Activated gamma-delta T cell treated with anti-CD3 and anti-CD28 coated beads, Interleukin-2, amount 50 U/mL, for 16 hours (primary cell): ENCODE measurements at regions not wholly inside any gene's neighbourhood (a gene's known extent, or its start where the extent isn't known, plus 50 kb on each side); places are given as distances from the start of the nearest gene placed in this dataset.
"Not testable (repeated sequence)": the region's sequence is repeated elsewhere in the genome, so short reads cannot be mapped to it uniquely, and the experiment has no call there.

Source experiments
- DNase-seq: peaks from one replicate; pipeline ENCODE4 v3.0.0-alpha.2; 2020; ENCODE audit warnings: low read depth

DNA sequence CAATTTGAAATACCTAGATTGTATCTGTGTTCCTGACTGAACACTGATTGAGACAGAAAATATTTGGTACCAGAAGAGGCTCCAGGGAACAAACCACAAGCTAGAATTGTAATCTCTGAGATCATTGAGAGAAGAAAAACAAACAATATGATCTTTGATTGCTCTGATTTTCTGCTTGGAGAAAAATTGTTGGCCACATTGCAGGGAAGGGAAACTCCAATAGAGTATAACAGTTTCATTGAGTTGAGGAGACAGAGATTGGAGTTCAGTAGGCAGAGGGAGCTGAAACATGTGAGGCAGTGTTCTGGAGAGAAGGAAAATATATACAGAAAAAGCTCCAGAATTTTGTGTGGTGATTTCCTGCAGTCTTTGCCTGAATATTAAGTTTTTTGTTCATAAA is 158.2 kb downstream of the C4orf33 start:
- DNase-seq: no peak

DNA sequence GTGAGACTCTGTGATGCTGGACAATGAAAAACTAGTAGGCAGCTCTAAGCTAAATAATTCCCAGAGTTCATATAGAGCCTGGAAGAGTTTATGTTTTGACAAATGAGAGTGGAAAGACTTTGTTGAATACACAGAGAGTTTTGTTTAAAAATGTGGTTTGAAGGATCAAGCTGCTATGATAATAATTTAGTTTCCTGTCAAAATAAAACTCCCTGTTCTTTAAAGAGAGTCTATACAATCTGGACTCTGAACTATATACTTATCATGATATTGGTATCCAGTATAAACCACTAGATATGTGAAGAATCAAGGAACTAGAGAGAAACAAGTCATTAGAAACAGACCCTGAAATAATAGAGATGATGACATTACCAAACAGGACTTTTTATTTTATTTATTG is 158.6 kb downstream of the C4orf33 start:
- DNase-seq: no peak

DNA sequence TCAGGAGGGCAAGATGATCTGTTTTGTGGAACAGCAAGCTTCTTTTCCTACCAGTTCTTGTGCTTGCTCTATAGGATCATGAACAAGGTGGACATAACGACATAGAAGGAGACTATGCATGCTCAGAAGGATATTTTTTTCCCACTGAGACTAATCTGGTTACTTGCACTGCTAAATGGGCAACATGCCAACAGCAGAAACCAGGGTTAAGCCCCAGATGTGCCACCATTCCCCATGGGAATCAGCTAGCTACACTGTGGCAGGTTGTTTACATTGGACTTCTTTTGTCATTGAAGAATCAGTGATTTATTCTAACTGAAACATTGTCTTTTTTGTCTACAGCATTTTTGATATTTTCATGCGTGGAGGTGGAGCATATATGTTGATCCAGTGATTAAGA is 165.6 kb downstream of the C4orf33 start:
- no peak for DNase-seq

DNA sequence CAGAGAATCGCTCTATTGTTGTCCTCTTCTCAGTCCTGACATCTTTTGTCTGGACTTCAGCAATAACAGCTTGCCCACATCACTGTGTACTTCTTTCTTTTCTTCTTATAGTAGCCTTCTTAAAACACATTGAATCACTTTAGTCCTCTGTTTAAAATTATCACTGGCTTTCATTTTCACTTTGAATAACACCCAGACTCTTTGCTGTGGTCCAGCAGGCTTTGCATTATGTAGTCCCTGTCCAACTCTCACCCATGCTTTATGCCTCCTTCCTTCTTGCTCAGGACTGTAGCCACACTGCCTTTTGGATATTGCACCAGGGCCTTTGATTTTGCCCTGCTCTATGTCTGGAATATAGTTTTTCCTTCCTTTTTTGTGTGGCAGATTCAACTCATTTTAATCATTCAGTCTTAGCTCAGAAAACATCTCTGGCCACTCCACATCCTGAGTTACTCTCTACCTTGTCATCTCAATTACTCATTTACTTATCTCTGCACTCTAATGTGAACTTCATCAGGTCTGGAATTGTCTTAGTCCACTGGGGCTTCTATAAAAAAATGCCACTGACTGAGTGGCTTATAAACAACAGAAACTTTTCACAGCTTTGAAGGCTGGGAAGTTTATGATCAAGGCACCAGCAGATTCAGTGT is 168.2 kb downstream of the C4orf33 start:
- no peak for DNase-seq

DNA sequence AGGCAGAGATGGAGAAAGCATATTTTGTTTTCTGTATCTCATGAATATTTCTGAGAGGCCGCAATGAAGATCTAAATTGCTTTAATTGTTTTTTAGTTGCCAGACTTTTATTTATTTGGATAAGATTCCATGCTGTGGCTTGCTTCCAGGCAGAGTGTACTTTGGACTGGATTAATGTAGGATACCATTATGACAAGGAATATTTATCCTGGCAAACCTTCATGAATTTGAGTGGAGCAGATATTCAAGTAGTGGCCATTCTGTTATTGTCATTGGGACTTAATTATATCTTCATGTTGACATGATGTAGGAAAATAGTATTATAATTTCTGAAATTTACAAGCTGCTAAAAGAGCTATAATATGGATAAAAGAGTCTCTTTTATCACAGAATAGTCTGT is 182.9 kb downstream of the C4orf33 start:
- no peak for DNase-seq

DNA sequence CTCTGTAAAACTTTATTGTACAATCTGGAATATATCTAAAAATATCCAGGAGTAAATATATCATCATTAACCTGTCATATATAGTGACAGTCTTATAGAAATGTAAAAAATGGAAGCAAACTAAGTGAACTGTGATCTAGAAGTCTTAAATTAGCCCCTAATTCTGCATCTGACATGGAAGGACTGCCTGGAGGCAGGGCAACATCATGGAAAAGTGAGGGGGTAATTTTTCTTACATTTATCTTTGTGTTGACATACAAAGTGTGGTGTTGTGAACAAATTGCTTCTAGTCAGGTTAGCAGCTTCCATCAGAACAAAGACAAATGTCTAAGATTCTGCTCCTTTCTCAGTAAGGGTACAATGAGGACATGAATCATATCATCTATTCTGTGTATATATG is 186.3 kb downstream of the C4orf33 start:
- no peak for DNase-seq

DNA sequence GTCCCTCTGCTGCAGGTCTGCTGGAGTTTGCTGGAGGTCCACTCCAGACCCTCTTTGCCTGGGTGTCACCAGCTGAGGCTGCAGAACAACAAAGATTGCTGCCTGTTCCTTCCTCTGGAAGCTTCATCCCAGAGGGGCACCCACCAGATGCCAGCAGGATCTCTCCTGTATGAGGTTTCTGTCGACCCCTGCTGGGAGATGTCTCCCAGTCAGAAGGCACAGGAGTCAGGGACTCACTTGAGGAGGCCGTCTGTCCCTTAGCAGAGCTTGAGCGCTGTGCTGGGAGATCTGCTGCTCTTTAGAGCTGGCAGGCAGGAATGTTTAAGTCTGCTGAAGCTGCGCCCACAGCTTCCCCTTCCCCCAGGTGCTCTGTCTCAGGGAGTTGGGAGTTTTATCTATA is 196.2 kb downstream of the C4orf33 start:
- not testable (repeated sequence) for DNase-seq

DNA sequence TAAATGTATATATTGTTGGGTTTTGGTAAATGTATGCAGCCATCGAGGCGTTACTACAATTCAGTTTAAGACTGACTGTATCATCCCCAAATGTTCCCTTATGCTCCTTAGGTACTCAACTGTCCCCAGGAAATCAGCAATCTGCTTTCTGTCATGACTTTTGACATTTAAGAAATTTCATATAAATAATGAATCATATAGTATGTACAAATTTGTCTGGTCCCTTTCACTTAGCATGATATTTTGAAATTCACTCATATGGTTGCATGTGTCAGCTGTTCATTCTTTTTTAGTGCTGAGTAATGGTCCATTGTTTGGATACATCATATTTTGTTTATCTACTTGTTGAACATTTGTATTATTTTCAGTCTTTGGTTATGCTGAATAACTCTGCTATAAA is 218.8 kb downstream of the C4orf33 start:
- DNase-seq: no peak

DNA sequence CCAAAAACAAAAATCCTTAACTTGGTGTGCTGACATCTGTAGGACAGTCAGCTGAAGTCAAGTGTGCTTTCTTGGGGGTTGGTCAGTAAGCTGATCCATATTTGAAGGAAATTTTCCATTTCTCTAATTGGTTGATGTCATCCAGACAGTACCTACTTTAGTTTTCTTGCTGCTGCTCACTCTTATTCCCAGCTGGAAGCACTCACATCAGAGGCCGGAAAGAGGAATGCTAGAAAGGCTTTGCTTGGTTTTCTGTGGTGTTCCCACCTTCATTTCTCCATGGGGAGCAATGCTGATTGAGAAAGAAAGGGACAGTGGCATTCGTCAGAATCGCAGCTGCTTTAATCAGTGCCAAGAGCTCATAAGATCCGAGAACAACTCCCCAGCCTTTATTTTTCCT is 227.0 kb downstream of the C4orf33 start:
- no peak for DNase-seq

DNA sequence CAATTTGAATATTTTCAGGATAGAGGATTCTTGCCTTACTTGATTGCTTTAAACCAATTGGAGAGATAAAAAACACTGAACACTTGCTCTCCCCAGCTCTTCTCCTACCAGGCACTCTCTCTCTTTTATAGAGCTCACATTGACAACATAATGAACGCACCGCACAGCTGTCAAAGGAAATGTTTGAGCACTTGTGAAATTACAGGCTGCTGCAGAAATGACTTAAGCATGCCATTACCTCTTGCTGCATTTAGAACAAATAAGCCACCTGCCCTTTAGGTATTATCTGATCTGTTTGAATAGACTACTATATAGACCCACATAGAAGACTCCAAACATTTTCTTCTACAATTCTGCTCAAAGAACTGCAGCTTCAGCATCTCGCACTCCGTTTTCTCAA is 227.7 kb downstream of the C4orf33 start:
- no peak for DNase-seq

DNA sequence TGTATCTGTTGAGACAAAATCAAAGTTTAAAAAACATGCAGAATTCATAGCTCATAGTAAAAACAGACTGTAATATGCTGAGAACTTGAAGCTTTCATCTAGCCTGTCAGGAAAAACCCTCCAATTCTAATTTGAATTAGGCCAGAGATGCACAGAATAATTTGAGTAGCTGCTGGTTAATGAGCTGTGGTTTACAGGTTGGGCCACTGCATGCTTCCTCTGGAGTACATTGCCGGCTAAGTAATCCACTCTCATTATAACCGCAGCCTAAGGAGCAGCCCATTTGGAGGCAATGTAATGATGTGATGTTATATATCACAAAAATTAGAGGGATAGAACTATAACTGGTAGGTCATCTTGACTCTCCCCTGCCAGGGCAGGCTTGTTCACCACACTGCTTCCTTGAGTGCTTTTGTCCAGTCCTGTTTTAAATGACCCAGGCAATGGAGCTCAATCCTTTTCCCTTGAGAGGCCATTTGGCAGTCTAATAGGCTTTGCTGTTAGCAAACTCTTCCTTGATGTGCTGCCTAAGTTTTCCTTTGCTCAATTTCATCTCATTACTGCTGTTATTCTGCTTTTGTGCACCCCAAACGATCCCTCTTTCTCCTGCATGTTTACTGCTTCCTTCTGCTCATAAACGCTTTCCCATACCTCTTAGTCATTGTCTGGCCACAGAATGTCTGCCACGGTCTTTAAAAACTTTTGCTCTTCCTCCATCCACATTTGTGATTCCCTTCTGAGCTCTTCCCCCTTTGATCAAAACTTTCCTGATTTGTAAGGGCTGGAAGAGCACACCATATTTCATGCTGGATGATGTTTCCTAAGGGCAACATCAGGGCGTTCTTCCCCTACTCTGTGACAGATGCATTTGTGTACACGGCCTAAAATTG is 230.9 kb downstream of the C4orf33 start:
- DNase-seq: no peak

DNA sequence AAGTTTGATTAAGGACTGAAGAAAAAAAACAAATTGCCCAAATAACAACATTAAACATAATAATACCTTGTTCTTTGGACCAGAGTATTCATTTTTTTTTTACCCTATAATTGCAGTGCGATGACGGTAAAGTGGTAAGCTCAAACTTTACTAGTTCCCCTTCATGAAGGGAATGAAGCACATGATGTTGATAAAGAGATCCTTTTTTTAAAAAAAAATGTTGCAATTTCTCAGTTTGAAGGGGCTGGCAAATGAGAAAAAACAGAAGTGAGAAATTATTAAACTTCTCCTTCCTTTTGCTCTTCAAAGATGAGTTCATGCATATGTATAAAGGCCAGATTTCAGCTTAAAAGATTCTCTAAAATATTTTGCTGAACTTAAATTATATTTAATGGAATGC is 231.7 kb downstream of the C4orf33 start:
- no peak for DNase-seq

DNA sequence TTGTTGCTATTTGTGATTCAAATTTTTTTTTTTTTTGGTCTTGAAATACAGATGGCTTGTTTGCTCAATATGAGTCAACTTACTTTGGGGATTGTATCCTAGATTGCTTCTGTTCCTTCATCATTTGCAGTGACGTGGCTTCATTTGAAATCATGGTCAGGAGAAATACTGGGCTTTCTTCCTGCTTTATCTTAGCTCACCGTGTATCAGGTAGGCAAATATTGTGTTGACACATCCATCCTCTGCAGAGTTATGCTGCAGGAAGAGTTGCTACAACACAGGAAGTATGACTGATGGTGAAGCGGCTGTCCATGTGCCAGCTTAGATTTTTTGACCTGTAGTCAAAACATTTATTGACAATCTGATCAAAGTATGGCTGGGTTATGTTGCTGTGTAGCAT is 232.2 kb downstream of the C4orf33 start:
- no peak for DNase-seq

DNA sequence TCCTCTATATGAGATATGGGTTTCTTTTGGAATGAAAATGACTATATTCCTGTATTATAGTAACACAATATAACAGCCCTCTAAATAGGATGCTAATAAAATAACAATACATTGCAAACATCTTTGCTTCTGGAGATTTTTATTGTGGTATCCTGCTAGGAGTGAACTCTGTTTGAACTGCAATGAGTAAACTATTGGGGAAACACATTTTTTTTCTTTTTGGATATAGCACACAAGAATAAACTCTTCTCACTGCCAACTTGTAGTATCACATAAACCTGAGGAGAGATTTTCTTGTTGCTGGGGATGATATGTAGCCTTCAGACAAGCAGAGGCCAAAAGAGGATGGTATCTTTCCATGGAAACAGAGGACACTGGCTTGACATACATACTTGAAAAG is 238.2 kb downstream of the C4orf33 start:
- DNase-seq: no peak

DNA sequence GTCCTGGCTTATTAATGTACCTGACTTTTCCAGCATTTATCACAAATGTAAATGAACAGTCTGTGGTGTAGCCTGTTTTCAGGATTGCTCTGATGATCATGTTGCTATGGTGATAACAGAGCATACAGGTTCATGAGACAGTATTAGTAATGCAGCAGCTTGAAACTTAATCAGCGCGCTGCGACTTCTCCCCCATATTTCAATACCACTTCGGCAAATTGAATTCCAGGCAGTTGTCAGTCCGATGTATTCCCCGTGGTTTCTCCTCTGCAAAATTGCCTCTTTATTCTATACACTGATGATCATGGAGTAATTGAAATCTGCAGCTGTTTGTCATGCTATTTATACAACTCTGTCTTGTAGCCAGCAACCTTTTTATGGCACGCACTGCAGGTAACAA is 239.3 kb downstream of the C4orf33 start:
- no peak for DNase-seq

DNA sequence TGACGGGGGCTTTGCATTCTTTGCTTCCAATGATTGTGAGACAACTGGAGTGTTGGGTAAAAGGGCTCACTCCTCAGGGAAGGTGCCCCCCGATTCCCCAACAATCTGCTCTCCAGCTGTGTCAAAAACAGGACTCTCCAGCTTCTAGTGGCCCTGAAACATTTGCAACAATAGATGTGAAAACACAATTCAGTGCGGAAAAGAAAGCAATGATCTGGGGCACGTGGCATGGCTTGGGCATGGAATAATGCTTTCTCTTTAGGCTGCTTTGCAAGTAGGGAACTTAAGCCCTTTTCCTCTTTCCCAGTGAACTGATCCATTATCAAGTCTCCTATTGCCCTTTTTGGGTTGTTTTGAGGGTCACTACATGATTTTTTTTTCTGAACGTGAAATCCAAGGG is 239.9 kb downstream of the C4orf33 start:
- DNase-seq: no peak

DNA sequence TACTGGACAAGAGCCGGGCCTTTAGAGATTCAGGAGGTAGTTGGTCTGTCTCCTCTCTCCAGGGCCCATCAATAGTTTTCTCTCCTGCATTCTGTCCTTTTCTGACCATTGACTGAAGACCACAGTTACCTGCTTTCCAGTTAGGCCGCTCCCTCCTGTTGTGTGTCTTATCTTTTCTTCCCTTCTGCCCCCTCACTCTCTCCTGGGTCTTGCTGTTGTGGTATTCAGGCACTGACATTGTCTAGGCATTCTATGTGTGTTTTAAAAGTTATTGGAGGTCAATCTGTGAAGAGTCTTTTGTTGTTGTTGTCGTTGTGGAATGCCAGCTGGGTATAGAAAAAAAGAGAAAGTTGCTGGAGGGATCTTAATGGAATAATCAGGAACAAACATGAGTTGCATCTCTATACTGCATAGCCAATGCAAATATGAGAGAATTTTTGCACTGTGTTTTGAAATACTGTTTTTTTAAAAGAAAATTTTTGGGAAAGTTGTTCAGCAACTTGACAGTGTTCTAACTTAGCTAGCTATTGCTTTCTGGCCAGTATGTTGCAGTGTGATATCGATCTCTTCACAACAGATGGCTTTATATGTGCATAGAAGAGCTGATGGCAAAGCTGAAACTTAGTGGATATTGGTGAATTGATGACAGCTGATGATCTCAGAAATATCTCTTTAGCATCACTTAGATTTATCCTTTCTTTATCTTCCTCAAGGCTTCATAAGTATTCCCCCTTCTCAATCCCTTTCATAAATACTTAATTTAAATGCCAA is 240.7 kb downstream of the C4orf33 start:
- no peak for DNase-seq

DNA sequence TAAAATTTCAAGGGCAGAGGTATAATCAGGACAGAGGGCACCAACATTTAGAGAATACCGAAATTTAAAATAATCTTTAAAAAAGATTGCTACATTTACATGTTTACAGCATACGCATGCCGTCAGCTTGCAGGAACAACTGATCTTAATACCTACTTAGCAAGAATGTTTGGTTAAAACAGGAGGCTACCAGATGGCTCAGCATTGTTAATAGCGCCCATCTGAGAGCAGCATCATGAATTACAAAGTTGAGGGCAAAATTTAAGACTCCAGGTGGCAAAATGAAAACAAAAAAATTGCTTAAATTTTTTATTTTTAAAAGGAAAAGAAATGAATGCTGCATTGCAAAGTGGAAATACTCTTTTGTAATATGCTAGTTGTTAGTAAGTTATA is 241.3 kb downstream of the C4orf33 start:
- no peak for DNase-seq

DNA sequence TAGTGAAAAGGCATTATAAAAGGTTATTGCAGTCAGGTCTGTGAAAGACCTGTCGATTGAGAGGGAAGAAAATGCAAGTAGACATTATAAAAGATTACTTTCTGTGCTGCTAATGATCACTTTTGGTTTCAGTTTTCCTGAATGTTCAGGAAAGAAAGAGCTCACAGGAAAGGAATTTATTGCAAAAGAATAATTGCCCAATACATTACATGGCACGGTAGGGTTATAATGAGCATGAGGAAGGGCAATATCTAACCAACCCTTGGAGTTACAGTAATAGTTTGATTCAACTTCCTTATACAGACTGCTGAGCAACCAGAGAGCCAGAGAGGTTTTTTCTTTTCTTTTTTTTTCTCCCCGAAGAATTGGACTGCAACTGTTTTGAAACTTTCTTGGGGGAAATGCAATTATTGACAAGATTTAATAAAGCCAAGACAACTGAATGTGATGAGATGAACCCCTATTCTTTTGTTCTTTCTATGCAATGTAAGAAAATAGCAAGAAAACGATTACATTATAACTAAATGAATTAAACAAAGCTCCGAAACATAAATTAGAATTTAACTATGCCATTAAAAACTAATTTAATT is 247.0 kb downstream of the C4orf33 start:
- no peak for DNase-seq

DNA sequence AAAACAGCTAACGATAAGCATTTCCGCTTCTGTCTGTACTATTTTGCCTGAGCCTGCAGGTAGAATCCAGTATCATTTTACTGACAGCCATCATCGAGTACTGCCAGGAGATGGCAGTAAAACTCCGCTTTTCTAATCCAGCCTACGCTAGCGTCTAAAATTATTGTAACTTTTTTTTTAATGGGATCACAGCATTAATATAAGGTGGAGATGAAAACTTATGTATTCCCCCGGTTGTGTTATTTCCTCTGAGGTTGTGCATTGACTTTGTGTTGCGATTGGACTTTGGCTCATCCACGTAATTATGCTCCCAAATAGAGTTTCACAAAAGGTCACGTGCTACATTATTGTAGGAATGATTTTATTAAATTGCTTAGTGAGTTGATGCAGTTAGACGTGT is 248.1 kb downstream of the C4orf33 start:
- DNase-seq: no peak

DNA sequence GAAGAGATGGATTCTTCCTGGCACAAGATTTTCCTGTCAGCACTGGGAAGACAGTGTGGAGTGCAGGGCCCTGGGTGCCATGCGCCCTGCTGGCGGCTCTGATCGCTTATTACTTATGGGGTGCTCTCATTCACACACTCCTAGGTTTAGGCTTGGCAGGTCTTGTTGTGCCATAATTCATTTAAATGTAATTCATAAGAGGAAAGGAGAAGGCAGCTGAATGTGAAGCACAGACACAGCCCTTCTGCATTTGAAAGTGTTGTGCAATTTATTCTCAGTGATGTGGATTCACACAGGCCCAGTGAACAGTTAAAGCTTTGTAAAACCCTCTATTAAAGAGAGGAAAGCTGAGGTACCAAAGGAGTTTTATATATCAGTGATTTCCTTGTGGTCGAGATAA is 249.7 kb downstream of the C4orf33 start:
- DNase-seq: no peak

DNA sequence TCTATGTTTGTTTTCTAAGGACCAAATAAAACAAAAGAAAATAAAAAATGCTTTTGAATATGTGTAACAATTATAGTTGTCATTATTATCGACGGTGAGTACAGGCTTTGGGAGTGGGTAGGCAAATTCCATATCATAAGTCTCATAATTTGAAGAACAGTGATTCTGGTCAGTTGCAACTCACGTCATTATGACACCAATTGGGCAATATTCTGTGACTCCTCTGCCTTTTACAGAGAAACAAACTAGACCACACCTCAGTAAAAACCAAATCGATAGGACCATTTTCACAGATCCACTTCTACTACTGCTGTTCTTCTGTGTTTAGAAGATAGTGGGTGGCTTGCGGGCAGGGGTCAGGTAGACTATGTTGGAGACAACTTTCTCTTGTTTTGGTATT is 250.1 kb downstream of the C4orf33 start:
- no peak for DNase-seq

DNA sequence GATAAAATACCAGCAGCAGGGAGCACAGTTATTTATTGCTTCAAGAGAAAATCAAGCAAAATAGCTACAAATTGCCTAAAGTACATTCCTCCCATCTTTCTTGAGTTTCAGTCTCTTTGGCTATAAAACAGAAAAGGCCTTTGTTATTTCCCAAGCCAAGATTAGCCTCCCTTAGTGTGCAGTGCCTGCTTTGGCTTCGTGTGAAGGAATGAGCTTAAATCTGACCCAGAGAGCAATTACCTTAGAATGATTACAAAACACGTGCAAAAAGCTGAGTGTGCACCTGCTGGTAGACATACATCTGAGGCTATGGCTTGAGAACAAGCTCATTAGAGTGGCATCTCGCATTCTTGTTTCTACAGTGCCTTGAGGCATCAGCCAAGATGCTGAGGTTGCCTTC is 250.8 kb downstream of the C4orf33 start:
- DNase-seq: no peak
